Hematopoietic multipotent progenitor cell (in vitro differentiated cells): ENCODE measurements at regions not wholly inside any gene's neighbourhood (a gene's known extent, or its start where the extent isn't known, plus 50 kb on each side); places are given as distances from the start of the nearest gene placed in this dataset.
"Not testable (repeated sequence)": the region's sequence is repeated elsewhere in the genome, so short reads cannot be mapped to it uniquely, and the experiment has no call there.

Experiments
- DNase-seq, 3 donors: peaks; one replicate each; pipeline ENCODE4 v3.0.0-alpha.2; 2011 to 2015; ENCODE audit warnings: low read depth in 2 of 3, low spot score in 2 of 3

GRCh38 chr16:48059190-48059589, 96.6 kb downstream of the ABCC12 start:
- not testable (repeated sequence) for DNase-seq

GRCh38 chr16:48057048-48057447, 98.7 kb downstream of the ABCC12 start:
- DNase-seq = no peak

GRCh38 chr16:48054881-48055601, 100.8 kb downstream of the ABCC12 start:
- DNase-seq = peak in 2 of 3 donors; percentile 28 to 55

DNA sequence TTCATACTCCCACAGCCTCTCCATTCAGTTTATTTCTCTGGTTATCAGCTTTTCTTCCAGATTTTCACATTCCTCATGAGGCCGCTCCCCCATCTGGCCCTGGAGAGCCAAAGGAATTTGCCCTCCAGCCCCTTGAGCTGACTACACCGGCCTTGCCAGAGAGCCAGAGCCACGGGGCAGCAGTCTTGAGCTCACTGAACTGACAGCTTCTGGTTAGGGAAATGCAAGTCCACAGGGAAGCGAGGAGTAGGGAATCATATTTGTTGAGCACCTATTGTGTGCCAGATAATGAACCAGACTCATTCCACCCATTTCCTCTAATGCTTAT, 102.4 kb downstream of the ABCC12 start:
- no peak for DNase-seq

- DNase-seq = no peak
Measured at GRCh38 chr16:48052731-48053417, 102.9 kb downstream of the ABCC12 start.

DNA sequence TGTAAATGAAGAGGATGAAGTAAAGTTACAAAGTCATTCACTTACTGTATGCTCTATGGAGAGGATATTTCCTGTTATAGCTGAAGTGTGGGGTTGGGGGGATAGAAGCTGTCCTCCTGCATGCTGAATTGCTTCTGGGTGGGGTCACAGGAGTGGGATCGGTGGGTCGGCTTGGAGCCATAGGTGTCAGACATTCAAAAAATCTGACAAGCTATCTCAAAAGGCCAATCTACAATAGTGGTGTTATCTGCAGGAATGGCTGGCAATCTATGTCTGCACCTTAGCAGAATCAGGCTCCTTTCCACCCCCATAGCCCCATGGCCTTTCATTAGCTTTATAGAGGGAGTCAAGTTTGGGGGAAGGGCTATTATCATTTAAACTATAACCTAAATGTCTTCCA, 104.9 kb downstream of the ABCC12 start:
- no peak for DNase-seq

GRCh38 chr16:48049847-48050246, 105.9 kb downstream of the ABCC12 start:
- DNase-seq = no peak

GRCh38 chr16:48047720-48048119, 108.1 kb downstream of the ABCC12 start:
- DNase-seq = no peak

GRCh38 chr16:48047241-48047640, 108.6 kb downstream of the ABCC12 start:
- no peak for DNase-seq

DNA sequence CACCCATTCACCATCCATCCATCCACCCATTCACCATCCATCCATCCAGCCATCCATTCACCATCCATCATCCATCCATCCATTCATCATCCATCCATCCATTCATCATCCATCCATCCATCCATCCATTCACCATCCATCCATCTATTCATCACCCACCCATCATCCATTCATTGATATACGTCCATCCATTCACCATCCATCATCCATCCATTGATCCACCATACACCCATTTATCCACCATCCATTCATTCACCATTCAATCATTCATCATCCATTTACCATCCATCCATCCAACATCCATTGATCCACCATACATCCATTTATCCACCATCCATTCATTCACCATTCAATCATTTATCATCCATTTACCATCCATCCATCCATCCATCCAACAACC, 111.7 kb downstream of the ABCC12 start:
- DNase-seq = no peak

DNA sequence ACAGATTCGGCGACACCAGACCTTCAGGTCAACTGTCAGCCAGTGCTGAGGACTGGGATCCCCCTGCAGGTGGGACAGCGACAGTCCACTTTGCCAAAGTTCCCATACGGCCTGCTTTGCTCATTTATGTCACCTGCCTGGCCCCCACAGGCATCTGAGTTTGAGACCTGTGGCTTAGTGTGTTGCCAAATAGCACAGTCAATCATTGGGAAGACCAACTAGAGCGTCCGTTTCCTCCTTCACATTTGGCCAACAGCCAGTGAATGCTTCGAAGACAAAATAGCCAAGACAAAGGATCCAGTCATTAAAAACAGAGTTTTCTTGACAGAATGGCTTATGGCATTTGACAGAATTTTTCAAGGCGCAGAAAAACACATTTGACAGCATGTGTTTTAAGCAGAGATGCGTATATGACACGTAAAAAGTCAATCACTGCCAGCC, 113.8 kb downstream of the ABCC12 start:
- no peak for DNase-seq

- no peak for DNase-seq
Measured at GRCh38 chr16:48035142-48035541, 120.7 kb downstream of the ABCC12 start.

DNA sequence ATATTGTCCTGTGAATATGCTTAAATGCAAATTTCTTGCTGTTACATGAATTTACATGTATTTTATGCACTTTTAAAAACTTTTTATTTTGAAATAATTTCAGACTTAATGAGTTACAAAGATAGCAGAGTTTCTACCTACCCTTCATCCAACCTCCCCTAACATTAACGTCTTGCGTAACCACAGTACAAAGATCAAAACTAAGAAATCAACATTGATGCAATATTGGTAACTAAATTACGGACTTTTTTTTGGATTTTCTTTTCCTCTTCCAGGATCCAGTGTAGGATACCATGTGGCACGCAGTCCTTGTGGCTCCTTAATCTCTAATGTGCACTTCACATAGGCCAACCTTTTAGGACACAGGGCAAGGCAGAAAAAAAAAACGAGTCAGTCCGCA, 124.9 kb downstream of the ABCC12 start:
- DNase-seq = no peak

DNA sequence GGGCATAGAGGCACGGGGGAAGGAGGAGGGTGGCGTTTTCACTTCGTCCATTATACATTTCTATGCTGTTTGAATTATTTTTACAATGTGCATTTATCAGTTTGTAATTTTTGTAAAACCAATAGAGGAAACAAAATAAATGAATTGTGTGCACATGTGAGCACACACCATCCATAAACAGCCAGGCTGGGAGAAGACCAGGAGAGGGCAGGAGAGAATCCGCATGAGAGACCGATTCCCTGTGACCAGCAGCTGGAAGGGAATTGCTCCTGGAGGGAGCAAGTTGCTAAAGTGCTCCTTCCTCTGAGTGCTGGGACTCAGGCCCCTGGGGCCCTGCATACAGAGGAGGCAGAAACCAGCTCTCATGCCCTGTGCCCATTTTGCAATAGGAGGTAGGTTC, 126.0 kb downstream of the ABCC12 start:
- DNase-seq = no peak

DNA sequence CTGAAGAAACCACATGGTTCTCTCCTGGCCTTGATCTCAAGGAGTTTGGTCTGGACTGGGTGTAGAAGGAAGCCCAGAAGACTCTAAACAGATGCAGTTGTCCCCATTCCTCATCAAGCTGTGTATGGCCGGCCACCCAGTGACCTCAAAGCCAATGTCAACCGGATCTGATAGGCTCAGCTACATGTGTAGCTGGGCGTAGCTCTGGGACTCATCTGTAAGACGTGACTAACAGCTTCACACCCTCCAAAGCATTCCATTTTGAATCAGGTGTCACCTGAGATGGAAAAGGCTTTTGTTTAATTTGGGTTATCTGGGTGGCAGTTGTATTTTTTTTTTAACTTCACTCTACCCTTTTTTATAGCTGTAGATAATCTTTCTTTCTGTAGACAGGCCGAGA, 130.4 kb downstream of the ABCC12 start:
- no peak for DNase-seq

DNA sequence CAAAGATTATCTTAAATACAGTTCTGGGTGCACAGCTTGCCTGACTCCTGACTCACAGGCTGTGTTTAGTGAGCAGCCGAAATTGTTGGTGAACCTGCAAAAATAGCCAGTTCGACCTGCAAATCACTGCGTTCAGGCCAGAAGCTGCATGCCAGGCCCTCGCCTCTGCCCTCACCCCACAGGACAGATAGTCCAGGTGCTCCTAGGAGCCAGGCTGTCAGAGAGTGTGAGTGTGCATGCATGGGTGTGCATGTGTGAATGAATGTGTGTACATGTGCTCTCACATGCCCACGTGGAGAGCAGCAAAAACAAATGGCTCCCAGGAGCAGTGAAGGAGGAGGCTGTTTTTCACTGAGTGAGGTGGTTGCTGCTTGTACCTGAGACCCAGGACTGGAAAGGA, 131.8 kb downstream of the ABCC12 start:
- no peak for DNase-seq

DNA sequence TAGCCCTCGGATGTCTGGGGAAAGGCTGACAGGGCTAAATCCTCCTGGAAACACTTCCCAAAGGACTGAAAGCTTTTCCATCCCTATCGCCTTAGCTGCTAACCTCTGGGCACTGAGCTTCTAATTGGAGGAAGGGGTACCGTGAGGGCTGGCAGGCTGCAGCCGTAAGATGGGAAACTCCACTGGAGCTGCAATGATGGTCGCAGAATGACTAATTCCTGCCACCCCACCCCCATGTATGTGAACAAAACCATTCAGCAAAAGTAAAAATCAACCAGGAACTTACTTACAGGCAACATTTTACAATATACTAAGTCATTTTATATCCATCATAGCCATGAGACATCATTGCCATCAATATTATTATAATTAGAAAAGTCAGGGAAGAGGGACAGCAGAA, 133.3 kb downstream of the ABCC12 start:
- no peak for DNase-seq

DNA sequence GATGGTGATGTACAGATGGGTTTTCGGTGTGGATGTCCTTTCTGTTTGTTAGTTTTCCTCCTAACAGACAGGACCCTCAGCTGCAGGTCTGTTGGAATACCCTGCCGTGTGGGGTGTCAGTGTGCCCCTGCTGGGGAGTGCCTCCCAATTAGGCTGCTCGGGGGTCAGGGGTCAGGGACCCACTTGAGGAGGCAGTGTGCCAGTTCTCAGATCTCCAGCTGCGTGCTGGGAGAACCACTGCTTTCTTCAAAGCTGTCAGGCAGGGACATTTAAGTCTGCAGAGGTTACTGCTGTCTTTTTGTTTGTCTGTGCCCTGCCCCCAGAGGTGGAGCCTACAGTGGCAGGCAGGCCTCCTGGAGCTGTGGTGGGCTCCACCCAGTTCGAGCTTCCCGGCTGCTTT, 135.2 kb downstream of the ABCC12 start:
- not testable (repeated sequence) for DNase-seq

DNA sequence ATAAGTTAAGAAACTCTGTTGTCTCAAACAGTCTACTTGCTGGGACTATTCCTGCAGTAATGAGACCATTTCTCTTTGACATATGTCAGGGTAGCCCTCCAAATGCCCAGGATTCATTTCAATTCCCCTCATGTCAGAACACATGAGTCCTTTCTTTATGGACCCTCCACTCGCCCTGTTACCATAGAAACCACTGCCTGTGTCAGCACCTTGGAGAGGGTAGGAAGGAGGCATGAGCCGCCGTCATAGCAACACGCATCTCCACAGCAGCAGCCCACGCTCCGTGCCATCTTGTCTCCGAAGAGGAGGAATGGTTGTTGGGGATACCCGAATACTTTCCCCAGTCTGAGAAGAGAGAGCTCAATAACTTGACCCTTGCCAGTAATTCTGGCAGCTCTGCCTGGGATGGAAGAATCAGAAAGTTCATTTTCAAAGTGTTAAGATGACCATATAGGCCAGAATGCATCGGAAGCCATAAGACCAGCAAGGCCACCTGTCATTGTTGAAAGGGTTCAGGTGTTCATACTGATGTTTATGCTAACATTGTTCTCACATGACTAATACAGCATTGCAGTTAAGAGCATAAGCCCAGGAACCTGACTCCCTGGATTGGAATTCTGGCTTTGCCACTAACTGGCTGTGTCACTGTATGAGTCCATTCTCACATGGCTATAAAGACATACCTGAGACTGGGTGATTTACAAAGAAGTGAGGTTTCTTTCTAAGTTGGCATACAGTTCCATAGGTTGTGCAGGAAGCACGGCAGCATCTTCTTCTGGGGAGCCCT, 141.3 kb downstream of the ABCC12 start:
- DNase-seq = no peak

DNA sequence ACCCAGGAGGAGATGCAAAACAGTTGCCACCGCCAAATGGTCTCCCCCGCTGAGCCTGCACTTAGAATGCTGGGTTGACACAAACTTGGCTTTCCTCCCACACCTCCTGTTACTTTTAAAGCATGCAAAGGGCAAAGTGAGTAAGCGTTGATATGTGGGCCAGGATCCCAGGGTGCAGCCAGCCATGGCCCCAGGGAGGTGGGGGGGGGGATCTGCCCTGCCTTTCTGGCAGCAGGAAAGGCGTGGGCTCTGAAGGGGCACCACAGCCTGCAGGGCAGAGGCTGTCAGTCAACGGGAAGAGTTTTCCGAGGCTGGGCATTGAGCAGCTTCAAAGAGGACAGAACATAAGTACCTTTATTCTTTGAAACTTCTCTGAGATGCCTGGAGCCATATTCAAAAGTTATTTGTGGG, 142.3 kb downstream of the ABCC12 start:
- DNase-seq = no peak

DNA sequence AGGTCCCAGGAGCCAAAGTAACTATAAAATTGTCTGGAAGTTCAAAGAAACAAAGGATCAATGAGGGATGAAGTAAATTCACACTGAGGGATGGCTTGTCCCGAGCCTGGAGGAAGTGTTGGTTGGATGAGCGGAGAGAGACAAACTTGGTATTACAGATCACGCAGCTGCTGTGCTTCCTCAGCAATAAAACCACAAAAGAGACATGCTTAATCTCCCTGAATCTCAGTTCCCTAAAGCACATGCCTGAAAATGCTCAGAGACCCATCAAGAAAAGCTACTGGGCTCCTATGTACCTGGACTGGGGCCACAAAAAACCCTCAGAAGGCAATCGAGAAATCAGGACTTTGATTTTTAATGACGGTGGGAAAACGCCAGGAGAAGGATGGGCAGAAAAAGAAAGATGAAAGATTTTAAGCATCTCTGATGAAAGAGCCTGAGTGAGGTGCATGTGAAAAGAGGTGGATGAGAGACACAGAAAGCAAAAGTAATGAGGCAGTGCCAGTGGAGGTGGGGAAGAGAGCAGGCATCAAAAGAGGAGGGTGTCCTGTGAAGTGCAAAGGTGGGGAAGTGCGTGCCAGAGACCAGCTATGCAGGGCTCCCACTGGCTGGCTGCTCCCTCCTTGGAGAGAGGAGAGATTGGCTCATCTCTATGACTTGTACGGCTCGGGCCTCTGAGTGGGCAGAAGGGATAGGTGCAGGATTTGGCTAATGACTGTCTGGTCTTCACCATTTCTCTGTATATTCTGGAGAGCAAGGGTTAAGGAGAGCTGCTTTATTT, 143.7 kb downstream of the ABCC12 start:
- no peak for DNase-seq
